WTC11 (cell line): ENCODE measurements at regions not wholly inside any gene's neighbourhood (a gene's known extent, or its start where the extent isn't known, plus 50 kb on each side); places are given as distances from the start of the nearest gene placed in this dataset.
"Not testable (repeated sequence)": the region's sequence is repeated elsewhere in the genome, so short reads cannot be mapped to it uniquely, and the experiment has no call there.

Source experiments
- ATAC-seq: fragments of 200-7000 bp; cut with Tn5 transposase; 2 replicates; pipeline ENCODE4 v1.10.0; 2021; ENCODE audit warnings: mild to moderate bottlenecking, moderate library complexity
- CTCF ChIA-PET: fragments of 300-600 bp; sonication (Branson Sonifier 250); formaldehyde crosslinking; loops from one replicate; lab custom pipeline; 2021; ENCODE audit warnings: antibody characterized with exemption; lab: Charles Lee
- POLR2A ChIA-PET: fragments of 350-600 bp; sonication (Branson Sonifier 250); formaldehyde crosslinking; loops from one replicate; lab custom pipeline; 2021; ENCODE audit warnings: antibody characterized with exemption; lab: Charles Lee
- DNase-seq: peaks from one replicate; pipeline ENCODE4 v3.0.0; 2021; ENCODE audit warnings: low spot score
- H3K27ac Mint-ChIP-seq: 2 replicates; pipeline ENCODE4 v1.8.0; 2021; ENCODE audit warnings: mixed read lengths
- H3K27me3 Mint-ChIP-seq: 2 replicates; pipeline ENCODE4 v1.8.0; 2021; ENCODE audit warnings: low read depth, mild to moderate bottlenecking, moderate library complexity, mixed read lengths
- H3K36me3 Mint-ChIP-seq: 2 replicates; pipeline ENCODE4 v1.8.0; 2021; ENCODE audit warnings: mixed read lengths
- H3K4me1 Mint-ChIP-seq: 2 replicates; pipeline ENCODE4 v1.8.0; 2022; ENCODE audit warnings: mixed read lengths
- H3K4me3 Mint-ChIP-seq: 2 replicates; pipeline ENCODE4 v1.8.0; 2021; ENCODE audit warnings: mild to moderate bottlenecking, moderate library complexity, mixed read lengths
- H3K9me3 Mint-ChIP-seq: 2 replicates; pipeline ENCODE4 v1.8.0; 2021; ENCODE audit warnings: mixed read lengths
- ATF1 ChIP-seq: sonication (generic); formaldehyde crosslinking; IDR thresholded peaks from 2 replicates; pipeline ENCODE4 v1.8.1; 2023; ENCODE audit warnings: mild to moderate bottlenecking, moderate library complexity, missing genetic modification reagents
- EMX1 ChIP-seq: fragments of 250-450 bp; sonication (Bioruptor Pico); IDR thresholded peaks from 2 replicates; pipeline ENCODE4 v1.8.0; 2021; ENCODE audit warnings: mild to moderate bottlenecking
- FOXJ3 ChIP-seq: sonication (generic); formaldehyde crosslinking; IDR thresholded peaks from 2 replicates; pipeline ENCODE4 v1.9.0; 2021; ENCODE audit warnings: missing genetic modification reagents, mild to moderate bottlenecking, borderline replicate concordance
- GRHL2 ChIP-seq: fragments of 250-450 bp; sonication (Bioruptor Pico); IDR thresholded peaks from 2 replicates; pipeline ENCODE4 v1.8.0; 2022; ENCODE audit warnings: mild to moderate bottlenecking, moderate library complexity; ENCODE audit not compliant: insufficient replicate concordance, severe bottlenecking
- HMGA2 ChIP-seq: fragments of 250-450 bp; sonication (Bioruptor Pico); IDR thresholded peaks from 2 replicates; pipeline ENCODE4 v1.4.0; 2021; ENCODE audit warnings: mild to moderate bottlenecking, moderate library complexity
- IRF2 ChIP-seq: sonication (generic); formaldehyde crosslinking; IDR thresholded peaks from 2 replicates; pipeline ENCODE4 v1.8.0; 2022; ENCODE audit warnings: low read depth, missing genetic modification reagents, borderline replicate concordance
- NFATC4 ChIP-seq: fragments of 250-450 bp; sonication (Bioruptor Pico); IDR thresholded peaks from 2 replicates; pipeline ENCODE4 v1.9.0; 2021; ENCODE audit warnings: mild to moderate bottlenecking
- NR1H2 ChIP-seq: sonication (generic); formaldehyde crosslinking; IDR thresholded peaks from 2 replicates; pipeline ENCODE4 v1.9.0; 2021; ENCODE audit warnings: mild to moderate bottlenecking, moderate library complexity, missing genetic modification reagents
- ZBTB21 ChIP-seq: sonication (generic); formaldehyde crosslinking; IDR thresholded peaks from 2 replicates; pipeline ENCODE4 v1.8.1; 2023; ENCODE audit warnings: mild to moderate bottlenecking, missing genetic modification reagents, borderline replicate concordance
- ZNF317 ChIP-seq: sonication (generic); formaldehyde crosslinking; IDR thresholded peaks from 2 replicates; pipeline ENCODE4 v1.8.1; 2023; ENCODE audit warnings: low read depth, mild to moderate bottlenecking, moderate library complexity, missing genetic modification reagents, borderline replicate concordance
- ZNF423 ChIP-seq: fragments of 250-450 bp; sonication (Bioruptor Pico); IDR thresholded peaks from 2 replicates; pipeline ENCODE4 v2.1.2; 2022; ENCODE audit warnings: mild to moderate bottlenecking, moderate library complexity
- TF ChIP-seq, protein P1 (sequence below): sonication (generic); formaldehyde crosslinking; IDR thresholded peaks from 2 replicates; pipeline ENCODE4 v1.8.0; 2022; ENCODE audit warnings: mild to moderate bottlenecking, missing genetic modification reagents
- TF ChIP-seq, protein P2 (sequence below): sonication (generic); formaldehyde crosslinking; IDR thresholded peaks from 2 replicates; pipeline ENCODE4 v1.8.0; 2022; ENCODE audit warnings: mild to moderate bottlenecking, missing genetic modification reagents
- TF ChIP-seq, protein P3 (sequence below): fragments of 250-450 bp; sonication (Bioruptor Pico); IDR thresholded peaks from 2 replicates; pipeline ENCODE4 v1.9.0; 2021; ENCODE audit warnings: mild to moderate bottlenecking
- TF ChIP-seq, protein P4 (sequence below): fragments of 250-450 bp; sonication (Bioruptor Pico); IDR thresholded peaks from 2 replicates; pipeline ENCODE4 v1.9.0; 2021; ENCODE audit warnings: moderate library complexity, mild to moderate bottlenecking, inconsistent platforms, borderline replicate concordance
- TF ChIP-seq, protein P5 (sequence below): sonication (generic); formaldehyde crosslinking; IDR thresholded peaks from 2 replicates; pipeline ENCODE4 v1.8.0; 2022; ENCODE audit warnings: mild to moderate bottlenecking, missing genetic modification reagents

DNA sequence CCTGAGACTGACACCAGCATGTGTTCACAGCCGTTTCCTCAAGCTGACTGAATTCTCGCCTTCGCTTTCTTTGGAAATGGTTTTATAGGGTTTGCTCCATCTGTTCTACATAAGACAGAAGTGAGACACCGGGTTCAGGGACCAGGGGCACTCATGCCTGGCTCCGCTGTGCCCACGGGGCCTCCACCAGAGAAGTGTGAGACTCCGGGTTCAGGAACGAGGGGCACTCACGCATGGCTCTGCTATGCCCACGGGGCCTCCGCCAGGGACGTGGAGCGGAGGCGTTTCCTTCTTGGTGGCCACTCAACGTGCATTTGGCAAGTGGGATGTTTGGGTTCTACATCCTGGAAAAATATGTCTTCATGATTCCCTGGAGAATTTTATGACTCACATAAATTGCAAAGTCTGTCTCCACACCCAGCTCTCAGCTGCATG, 106.6 kb downstream of the RNASET2 start:
- ATAC-seq (no peak), DNase-seq (no peak)
- ChIA-PET POLR2A (no interaction called here), CTCF (no interaction called here)
- TF ChIP-seq, protein P1, sequence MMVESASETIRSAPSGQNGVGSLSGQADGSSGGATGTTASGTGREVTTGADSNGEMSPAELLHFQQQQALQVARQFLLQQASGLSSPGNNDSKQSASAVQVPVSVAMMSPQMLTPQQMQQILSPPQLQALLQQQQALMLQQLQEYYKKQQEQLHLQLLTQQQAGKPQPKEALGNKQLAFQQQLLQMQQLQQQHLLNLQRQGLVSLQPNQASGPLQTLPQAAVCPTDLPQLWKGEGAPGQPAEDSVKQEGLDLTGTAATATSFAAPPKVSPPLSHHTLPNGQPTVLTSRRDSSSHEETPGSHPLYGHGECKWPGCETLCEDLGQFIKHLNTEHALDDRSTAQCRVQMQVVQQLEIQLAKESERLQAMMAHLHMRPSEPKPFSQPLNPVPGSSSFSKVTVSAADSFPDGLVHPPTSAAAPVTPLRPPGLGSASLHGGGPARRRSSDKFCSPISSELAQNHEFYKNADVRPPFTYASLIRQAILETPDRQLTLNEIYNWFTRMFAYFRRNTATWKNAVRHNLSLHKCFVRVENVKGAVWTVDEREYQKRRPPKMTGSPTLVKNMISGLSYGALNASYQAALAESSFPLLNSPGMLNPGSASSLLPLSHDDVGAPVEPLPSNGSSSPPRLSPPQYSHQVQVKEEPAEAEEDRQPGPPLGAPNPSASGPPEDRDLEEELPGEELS (CRISPR knock-in tag): no peak
- TF ChIP-seq NFATC4 (CRISPR knock-in tag): no peak
- no peak for TF ChIP-seq ZNF317
- TF ChIP-seq ZBTB21 (CRISPR knock-in tag): no peak
- TF ChIP-seq, protein P2, sequence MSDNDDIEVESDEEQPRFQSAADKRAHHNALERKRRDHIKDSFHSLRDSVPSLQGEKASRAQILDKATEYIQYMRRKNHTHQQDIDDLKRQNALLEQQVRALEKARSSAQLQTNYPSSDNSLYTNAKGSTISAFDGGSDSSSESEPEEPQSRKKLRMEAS: no peak
- TF ChIP-seq NR1H2: no peak
- no peak for TF ChIP-seq ZNF423
- no peak for TF ChIP-seq IRF2
- no peak for TF ChIP-seq FOXJ3 (CRISPR knock-in tag)
- no peak for TF ChIP-seq ATF1 (CRISPR knock-in tag)
- TF ChIP-seq, protein P3, sequence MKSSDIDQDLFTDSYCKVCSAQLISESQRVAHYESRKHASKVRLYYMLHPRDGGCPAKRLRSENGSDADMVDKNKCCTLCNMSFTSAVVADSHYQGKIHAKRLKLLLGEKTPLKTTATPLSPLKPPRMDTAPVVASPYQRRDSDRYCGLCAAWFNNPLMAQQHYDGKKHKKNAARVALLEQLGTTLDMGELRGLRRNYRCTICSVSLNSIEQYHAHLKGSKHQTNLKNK (CRISPR knock-in tag): no peak
- TF ChIP-seq EMX1: no peak
- TF ChIP-seq GRHL2 (CRISPR knock-in tag): no peak
- TF ChIP-seq, protein P4, sequence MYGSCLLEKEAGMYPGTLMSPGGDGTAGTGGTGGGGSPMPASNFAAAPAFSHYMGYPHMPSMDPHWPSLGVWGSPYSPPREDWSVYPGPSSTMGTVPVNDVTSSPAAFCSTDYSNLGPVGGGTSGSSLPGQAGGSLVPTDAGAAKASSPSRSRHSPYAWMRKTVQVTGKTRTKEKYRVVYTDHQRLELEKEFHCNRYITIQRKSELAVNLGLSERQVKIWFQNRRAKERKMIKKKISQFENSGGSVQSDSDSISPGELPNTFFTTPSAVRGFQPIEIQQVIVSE: no peak
- no peaks in the 10 kb centered on the region; the same call in 1 of the 2 replicates for H3K4me1 Mint-ChIP-seq
- no peak overlapping the region for H3K27ac Mint-ChIP-seq
- H3K36me3 Mint-ChIP-seq: peaks cover 24% of the 10 kb centered on the region
- no peak overlapping the region for H3K4me3 Mint-ChIP-seq
- H3K9me3 Mint-ChIP-seq: peaks cover 42% of the 10 kb centered on the region
- no peaks in the 10 kb centered on the region for H3K27me3 Mint-ChIP-seq

DNA sequence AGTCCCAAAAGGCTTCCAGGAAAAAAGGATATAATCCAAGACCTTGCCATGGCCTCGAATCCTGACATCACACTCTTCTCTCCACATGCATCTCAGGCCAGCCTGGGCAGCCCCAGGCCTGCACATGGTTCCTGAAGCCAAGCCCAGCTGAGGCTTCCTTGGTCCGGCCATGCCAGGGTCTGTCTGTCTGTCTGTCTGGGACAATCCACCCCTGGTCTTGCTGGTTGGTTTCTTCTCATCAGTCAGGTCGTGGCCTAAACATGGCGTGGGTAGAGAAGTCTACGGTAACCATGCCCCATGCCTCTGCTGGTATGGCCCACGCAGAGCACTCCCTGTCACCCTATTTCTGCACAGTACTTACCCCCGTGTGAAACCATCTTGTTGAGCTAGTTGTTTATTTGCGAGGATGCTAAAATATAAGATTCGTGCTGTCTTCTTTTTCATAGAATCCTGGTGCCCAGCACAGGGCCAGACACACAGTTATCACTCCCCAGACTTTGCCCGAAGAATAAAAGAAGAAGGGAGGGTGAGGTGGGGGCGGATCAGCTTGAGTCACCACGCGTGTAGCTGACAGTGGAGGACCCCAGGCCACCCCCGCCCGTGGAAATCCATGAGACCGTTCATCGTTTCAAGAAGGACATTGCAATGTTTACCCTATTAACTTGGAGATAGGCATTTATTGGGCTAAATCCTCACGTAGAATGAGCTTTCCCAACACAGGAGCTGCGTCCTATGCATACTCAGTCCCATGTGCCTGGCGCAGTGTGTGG, 107.2 kb downstream of the RNASET2 start:
- ATAC-seq (no peak), DNase-seq (no peak)
- Mint-ChIP-seq H3K27me3 (no peaks in the 10 kb centered on the region), H3K9me3 (peaks cover 47% of the 10 kb centered on the region), H3K27ac (no peak overlapping the region), H3K4me1 (no peaks in the 10 kb centered on the region; the same call in 1 of the 2 replicates), H3K36me3 (peaks cover 24% of the 10 kb centered on the region), H3K4me3 (no peak overlapping the region)
- ChIA-PET POLR2A (no interaction called here), CTCF (no interaction called here)
- TF ChIP-seq, protein P5, sequence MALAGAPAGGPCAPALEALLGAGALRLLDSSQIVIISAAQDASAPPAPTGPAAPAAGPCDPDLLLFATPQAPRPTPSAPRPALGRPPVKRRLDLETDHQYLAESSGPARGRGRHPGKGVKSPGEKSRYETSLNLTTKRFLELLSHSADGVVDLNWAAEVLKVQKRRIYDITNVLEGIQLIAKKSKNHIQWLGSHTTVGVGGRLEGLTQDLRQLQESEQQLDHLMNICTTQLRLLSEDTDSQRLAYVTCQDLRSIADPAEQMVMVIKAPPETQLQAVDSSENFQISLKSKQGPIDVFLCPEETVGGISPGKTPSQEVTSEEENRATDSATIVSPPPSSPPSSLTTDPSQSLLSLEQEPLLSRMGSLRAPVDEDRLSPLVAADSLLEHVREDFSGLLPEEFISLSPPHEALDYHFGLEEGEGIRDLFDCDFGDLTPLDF (CRISPR knock-in tag): no peak
- TF ChIP-seq, protein P4: no peak
- no peak for TF ChIP-seq HMGA2 (CRISPR knock-in tag)

DNA sequence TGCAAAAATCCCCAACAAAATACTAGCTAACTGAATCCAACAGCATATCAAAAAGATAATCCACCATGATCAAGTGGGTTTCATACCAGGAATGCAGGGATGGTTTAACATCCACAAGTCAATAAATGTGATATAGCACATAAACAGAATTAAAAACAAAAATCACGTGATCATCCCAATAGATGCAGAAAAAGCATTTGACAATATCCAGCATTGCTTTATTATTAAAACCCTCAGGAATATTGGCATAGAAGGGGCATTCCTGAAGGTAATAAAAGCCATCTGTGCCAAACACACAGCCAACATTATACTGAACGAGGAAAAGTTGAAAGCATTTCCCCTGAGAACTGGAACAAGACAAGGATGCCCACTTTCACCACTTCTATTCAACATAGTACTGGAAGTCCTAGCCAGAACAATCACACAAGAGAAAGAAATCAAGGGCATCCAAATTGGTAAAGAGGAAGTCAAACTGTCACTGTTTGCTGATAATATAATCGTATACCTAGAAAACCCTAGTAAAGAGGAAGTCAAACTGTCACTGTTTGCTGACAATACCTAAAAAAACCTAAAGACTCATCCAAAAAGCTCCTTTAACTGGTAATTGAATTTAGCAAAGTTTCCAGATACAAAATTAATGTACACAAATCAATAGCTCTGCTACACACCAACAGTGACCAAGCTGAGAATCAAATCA, 109.8 kb downstream of the RNASET2 start:
- H3K27ac Mint-ChIP-seq, CTCF ChIA-PET, ATAC-seq, H3K27me3 Mint-ChIP-seq, POLR2A ChIA-PET, H3K4me1 Mint-ChIP-seq, H3K4me3 Mint-ChIP-seq, DNase-seq: not testable (repeated sequence)
- H3K36me3 Mint-ChIP-seq: peaks cover 24% of the 10 kb centered on the region
- H3K9me3 Mint-ChIP-seq: peaks cover 57% of the 10 kb centered on the region
